GM06990 (cell line): ENCODE measurements at regions not wholly inside any gene's neighbourhood (a gene's known extent, or its start where the extent isn't known, plus 50 kb on each side); places are given as distances from the start of the nearest gene placed in this dataset.

ENCODE experiments used
- DNase-seq: peaks from one replicate; pipeline ENCODE4 v3.0.0-alpha.2; 2011; ENCODE audit not compliant: insufficient read length; ENCODE audit errors: extremely low read depth
- H3K27me3 ChIP-seq: replicated peaks from 2 replicates; pipeline ENCODE4 v1.6.0; 2011; ENCODE audit warnings: low read length; ENCODE audit not compliant: control insufficient read depth, insufficient read depth
- H3K36me3 ChIP-seq: 2 replicates; pipeline ENCODE4 v1.5.1; 2011; ENCODE audit warnings: low read length; ENCODE audit not compliant: control insufficient read depth, insufficient read depth
- H3K4me3 ChIP-seq: replicated peaks from 2 replicates; pipeline ENCODE4 v1.5.1; 2011; ENCODE audit warnings: low read depth, mild to moderate bottlenecking, control low read depth, low read length
- TF ChIP-seq, protein P1 (sequence below): IDR thresholded peaks from 2 replicates; pipeline ENCODE4 v1.5.1; 2011; ENCODE audit warnings: low read length, control low read depth, mild to moderate bottlenecking, inconsistent platforms; ENCODE audit not compliant: insufficient read depth, poor library complexity, severe bottlenecking

DNA sequence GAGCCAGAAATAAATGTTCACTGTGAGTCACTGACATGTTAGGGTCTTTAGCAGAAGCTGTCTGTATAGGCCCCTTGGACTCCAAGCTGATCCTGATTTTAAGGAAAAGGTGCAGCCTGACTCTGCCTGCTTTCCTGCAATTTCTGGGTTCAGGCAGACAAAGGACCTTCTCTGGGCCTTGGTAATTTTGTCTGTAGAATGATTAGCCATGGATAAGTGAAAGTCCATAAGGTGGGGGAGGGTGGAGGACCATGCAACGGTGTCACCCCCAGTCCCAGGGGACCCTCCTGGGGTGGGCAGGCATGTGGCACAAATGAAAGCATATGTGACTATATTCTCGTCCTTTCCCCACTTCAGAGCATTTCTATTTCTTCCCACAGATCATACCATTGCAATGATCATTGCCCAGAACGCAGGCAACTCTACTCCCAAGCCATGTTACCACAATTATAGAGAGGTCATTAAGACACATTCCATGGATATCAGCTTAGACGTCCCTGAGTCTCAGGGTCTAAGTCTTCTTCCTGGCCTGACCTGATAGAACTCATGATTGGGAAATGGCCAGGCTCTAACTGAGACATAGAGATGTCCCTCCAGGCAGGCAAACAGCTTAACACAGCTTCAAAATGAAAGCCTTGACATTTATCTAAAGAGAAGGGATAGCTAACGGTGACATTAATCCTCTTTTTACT lies 157.9 kb upstream of the ALDH1B1 start:
- H3K36me3 ChIP-seq, result no peaks in the 10 kb centered on the region
- no peak for DNase-seq
- H3K27me3 ChIP-seq, result peaks cover 2% of the 10 kb centered on the region; the same call in 1 of the 2 replicates
- TF ChIP-seq, protein P1, sequence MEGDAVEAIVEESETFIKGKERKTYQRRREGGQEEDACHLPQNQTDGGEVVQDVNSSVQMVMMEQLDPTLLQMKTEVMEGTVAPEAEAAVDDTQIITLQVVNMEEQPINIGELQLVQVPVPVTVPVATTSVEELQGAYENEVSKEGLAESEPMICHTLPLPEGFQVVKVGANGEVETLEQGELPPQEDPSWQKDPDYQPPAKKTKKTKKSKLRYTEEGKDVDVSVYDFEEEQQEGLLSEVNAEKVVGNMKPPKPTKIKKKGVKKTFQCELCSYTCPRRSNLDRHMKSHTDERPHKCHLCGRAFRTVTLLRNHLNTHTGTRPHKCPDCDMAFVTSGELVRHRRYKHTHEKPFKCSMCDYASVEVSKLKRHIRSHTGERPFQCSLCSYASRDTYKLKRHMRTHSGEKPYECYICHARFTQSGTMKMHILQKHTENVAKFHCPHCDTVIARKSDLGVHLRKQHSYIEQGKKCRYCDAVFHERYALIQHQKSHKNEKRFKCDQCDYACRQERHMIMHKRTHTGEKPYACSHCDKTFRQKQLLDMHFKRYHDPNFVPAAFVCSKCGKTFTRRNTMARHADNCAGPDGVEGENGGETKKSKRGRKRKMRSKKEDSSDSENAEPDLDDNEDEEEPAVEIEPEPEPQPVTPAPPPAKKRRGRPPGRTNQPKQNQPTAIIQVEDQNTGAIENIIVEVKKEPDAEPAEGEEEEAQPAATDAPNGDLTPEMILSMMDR, result no peak
- H3K4me3 ChIP-seq, result no peak overlapping the region

DNA sequence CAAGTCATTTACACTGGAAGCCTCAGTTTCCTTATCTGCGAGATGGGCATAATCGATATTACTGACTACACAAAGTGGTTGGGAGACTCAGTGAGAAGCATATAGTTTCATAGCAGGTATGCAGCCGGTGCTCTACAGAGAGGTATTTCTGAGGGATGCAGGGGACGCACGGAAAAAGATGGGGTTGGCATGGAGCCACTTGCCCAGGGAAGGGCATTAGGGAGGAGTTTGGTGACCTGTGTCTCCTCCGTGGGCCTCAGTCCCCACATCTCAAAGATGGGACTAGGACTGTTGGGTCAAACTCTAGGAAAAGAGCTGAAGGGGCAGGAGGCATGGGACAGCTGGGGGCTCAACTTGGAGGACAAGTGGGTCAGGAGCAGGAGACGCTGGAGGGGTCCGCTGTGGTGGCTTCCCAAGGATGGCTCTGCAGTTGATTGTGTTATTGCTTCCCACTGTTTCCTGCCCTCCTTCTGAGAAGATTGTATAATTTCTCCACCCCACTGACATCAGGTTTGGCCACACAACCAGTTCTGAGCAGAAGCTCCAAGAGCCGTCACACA lies 158.6 kb upstream of the ALDH1B1 start:
- H3K27me3 ChIP-seq, result peaks cover 2% of the 10 kb centered on the region; the same call in 1 of the 2 replicates
- no peaks in the 10 kb centered on the region for H3K36me3 ChIP-seq
- no peak for DNase-seq
- no peak overlapping the region for H3K4me3 ChIP-seq
- TF ChIP-seq, protein P1, result no peak

DNA sequence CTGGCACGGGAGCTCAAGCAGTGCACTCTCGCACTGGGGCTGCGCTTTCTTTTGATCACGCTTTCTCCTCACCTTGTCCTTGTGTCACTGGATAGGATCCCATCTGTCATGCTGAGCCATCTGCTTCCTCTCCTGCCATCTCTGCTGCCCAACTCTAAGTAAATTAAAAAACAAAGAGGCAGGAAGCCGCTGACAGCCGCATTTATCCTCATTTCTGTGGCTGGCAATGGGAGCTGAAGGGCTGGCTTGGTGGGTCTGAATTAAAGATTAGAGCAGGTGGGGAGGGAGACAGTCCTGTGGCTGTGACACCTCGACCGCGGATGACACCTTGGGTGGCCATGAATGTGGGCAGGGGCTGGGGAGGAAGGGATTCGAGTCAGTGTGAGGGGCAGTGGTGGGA lies 159.2 kb upstream of the ALDH1B1 start:
- TF ChIP-seq, protein P1, result no peak
- no peaks in the 10 kb centered on the region for H3K36me3 ChIP-seq
- peaks cover 2% of the 10 kb centered on the region; the same call in 1 of the 2 replicates for H3K27me3 ChIP-seq
- no peak overlapping the region for H3K4me3 ChIP-seq
- no peak for DNase-seq

DNA sequence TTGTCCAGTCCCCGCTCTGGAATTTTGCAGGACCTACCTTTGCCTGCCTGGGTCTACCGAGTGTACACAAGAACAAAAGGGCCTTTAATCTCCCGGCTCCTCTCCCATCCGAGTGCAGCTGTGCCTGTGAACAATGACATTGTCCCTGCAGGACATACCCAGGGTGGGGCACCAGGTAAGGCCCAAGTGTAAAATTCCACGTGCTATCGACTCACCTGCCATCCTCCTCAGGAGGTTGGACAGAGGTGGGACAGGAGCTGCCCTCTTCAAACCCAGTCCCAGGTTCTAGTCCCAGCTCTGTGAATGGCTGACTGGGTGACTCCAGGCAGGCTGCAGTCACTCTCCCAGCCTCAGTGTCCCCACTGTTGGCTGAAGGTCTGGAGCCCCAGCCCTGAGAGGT lies 159.6 kb upstream of the ALDH1B1 start:
- no peaks in the 10 kb centered on the region for H3K36me3 ChIP-seq
- TF ChIP-seq, protein P1, result no peak
- DNase-seq, result no peak
- H3K27me3 ChIP-seq, result peaks cover 2% of the 10 kb centered on the region; the same call in 1 of the 2 replicates
- H3K4me3 ChIP-seq, result no peak overlapping the region

DNA sequence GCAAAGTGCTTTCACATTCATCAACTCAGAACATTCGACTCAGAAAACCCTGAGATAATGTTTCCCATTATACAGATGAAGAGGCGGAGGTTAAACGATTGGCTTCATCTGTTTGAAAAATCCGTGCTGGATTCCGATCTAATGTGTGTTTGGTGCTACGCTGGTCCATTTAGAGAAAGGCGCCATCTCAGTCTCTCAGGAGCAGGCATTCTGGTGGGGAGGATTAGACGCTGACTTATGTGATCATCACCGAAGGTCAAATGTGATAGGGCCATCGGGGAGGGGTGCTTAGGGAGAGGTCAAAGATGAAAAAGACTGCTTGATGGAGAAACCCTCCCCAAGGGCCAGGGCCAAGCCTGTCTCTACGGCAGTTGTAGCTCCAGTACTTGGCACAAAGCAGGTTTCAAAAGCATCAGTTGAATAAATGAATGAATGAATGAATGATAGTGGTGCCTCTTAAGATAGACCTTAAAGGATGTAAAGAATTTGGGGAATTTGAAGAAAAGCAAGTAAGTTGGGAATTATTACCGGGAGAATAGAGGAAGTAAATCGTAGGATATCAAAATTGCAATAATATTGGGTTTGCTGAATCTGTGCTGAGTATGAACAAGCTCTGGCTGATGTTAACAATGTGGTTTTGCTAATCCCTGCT lies 160.6 kb upstream of the SHB start:
- no peak overlapping the region for H3K4me3 ChIP-seq
- no peak for DNase-seq
- TF ChIP-seq, protein P1, result no peak
- no peaks in the 10 kb centered on the region for H3K36me3 ChIP-seq
- peaks cover 2% of the 10 kb centered on the region; the same call in 1 of the 2 replicates for H3K27me3 ChIP-seq
